NCI-H2081 (cell line): ENCODE measurements at regions not wholly inside any gene's neighbourhood (a gene's known extent, or its start where the extent isn't known, plus 50 kb on each side); places are given as distances from the start of the nearest gene placed in this dataset.

ENCODE experiments used
- DNase-seq, 2 experiments: peaks; one replicate each; lab custom pipeline; 2025; lab: John Stamatoyannopoulos, UW

- DNase-seq: no peak
These were observed 337.0 kb downstream of the PTEN start for GRCh38 chr10:88200312-88201032.

DNA sequence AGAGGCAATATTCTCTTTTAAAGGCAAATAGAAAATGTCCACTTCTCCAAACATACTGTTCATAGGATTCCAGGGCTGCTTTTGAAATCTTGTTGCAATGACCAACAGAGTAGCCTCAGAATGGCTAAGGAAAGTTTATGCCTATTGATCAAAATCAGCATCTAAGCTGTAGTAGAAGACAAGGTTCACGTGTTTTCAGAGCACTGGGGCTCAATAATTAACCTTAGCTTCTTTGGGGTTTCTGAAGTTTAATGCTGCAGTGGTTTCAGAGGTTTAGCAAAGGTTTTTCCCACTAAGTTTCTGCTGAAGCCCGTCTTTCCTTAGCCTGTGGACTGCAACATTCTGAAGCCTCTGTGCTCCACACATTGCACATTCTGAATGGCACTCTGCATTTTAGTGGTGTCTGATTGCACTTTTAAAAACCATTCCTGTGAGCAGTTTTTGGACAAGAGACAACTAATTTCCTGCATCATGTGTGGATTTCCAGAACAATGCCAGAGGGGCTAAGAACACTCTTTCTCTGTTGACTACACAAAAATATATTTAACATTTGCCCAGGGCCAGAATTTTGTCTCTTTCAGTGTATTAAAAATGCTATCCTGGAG lies 342.5 kb downstream of the PTEN start:
- DNase-seq: no peak

GRCh38 chr10:88207121-88207546 lies 343.7 kb downstream of the PTEN start:
- DNase-seq: no peak

DNA sequence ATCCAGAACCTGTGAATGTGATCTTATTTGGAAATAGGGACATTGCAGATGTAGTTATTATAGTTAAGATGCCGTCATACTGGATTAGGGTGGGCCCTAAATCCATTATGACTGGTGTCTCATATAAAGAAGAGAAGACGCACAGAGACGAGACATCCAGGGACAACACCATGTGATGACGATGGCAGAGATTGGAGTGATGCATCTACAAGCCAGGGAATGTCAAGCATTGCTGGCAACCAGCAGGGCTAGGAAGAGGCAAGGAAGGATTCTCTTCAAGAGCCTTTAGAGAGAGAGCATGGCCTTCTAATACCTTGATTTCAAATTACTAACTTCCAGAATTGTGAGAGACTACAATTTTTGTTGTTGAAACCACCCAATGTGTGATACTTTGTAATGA lies 345.8 kb downstream of the PTEN start:
- DNase-seq: no peak

DNA sequence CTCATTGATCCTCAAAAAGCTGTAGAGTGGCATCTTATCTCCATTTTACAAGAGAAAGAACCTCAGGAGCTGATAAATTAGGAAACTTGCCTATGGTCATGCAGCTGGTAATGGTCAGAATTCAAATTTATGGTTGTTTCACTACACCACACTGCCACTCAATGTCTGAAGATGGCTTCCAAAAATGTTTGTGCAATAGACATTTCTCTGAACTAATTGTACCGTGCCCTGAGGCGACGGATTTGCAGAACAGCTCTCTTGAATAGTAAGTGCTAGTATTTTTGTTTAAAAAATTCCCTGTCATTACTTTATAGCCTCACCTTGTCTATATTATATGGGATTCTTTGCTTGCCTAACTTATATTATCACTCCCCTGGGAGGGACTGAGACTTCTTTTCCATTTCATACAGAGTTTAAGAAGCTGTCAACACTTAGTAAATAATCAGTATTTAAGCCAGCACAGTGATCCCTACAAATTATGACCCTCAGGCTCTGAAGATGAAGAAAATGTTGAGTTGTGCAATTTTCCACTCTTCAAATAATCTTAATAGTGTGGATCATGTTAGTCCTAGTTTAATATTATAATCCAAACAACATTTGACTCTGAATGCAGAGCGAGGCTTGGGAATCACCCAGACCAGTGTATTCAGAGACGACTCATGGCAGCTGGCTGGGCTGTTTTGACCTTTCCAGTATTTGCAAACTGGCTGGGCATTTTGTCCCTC lies 346.6 kb downstream of the PTEN start:
- DNase-seq: no peak

GRCh38 chr10:88211230-88211629 lies 347.8 kb downstream of the PTEN start:
- DNase-seq: no peak

DNA sequence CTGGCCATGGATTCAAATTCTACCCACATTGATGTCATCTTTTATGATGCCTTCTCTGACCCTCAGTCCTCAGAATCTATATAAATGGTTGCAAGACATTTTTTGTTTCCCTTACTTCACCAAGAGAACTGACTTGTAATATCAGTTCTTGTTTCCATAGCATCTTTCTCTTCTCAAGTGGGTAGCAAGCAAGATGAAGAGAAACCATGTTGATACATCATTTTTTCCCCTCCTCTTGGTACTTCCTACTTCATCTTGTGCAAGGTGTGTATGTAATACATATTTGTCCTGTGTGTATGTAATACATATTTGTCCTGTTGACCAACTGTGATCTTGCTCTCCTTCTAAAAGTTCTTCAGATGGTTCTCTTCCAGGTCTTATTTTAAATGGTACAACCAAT lies 348.6 kb downstream of the PTEN start:
- no peak for DNase-seq

DNA sequence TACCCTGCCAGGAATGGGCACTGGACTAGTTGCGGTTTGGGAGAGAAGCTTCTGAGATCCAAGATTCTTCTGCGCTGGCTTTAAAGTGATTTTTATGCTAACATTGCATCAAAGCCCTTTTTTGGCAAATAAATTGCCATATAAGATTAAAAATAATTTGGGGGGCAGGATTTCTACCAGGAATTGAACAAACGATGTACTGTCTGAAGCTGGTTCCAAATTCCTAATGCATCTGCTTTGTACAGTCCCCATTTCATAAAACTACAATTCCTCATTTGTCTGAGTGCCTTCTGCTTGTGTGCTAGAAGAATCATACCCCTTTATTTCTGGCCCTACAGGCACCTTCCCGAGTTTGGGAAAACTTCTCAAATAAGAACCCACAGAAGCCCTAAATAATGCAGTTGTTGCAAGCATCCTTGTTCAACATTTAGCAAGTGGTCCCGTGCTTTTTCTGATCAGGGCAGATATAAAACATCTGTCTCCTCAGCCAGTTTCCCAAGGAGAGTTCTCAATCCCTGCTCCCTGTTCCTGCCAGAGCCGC lies 349.7 kb downstream of the PTEN start:
- no peak for DNase-seq

GRCh38 chr10:88216976-88217375 lies 353.6 kb downstream of the PTEN start:
- DNase-seq: no peak

DNA sequence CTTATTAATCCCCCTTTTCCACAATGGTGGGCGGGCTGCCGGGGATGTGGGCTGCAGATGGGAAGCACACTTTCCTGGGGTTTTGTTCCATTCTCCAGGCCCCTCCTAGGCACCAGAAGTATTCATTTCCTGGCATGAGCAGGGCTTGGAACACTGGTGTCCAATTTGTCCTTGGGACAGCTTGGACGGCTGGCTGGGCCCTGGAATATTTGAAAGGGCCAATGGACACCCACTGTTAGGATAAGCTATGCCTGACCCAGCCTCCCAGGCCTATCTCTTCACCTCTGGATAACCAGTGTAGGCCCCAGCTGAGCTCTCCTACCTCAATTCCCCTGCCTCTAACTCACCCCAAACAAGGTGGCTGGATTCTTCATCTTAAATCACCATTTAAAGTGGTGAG lies 354.9 kb downstream of the PTEN start:
- DNase-seq: no peak

- DNase-seq: no peak
These were observed 356.3 kb downstream of the PTEN start for GRCh38 chr10:88219753-88220152.

- no peak for DNase-seq
These were observed 357.9 kb downstream of the PTEN start for GRCh38 chr10:88221010-88221973.

- no peak for DNase-seq
These were observed 359.5 kb downstream of the PTEN start for GRCh38 chr10:88222881-88223280.
